Keratinocyte (primary cell): ENCODE measurements at regions not wholly inside any gene's neighbourhood (a gene's known extent, or its start where the extent isn't known, plus 50 kb on each side); places are given as distances from the start of the nearest gene placed in this dataset.

Experiments
- DNase-seq: peaks from one replicate; pipeline ENCODE4 v3.0.0-alpha.2; 2011; ENCODE audit warnings: low read depth, missing footprints, low spot score
- FAIRE-seq: peaks from 2 replicates; lab custom pipeline; 2011; peaks lifted over from hg19 to GRCh38; lab: Jason Lieb, UNC
- H2AFZ ChIP-seq: 2 replicates; pipeline ENCODE4 v1.6.0; 2012; ENCODE audit warnings: low read length, control low read depth, inconsistent platforms; ENCODE audit not compliant: control insufficient read depth
- H3K27ac ChIP-seq: 2 replicates; pipeline ENCODE4 v1.5.1; 2011; ENCODE audit warnings: low read length; ENCODE audit not compliant: control insufficient read depth, insufficient read depth
- H3K27me3 ChIP-seq: 3 replicates; pipeline ENCODE4 v1.6.0; 2011; ENCODE audit warnings: low read length; ENCODE audit not compliant: control insufficient read depth, insufficient read depth; ENCODE audit errors: extremely low read depth
- H3K36me3 ChIP-seq, 2 experiments: 2 replicates in 1 of 2; 3 replicates in 1 of 2; pipeline ENCODE4 v1.5.1; 2011; ENCODE audit warnings: low read length in 2 of 2, mild to moderate bottlenecking in 1 of 2; ENCODE audit not compliant: control insufficient read depth in 2 of 2, insufficient read depth in 2 of 2; ENCODE audit errors: extremely low read depth in 1 of 2
- H3K4me1 ChIP-seq: 3 replicates; pipeline ENCODE4 v1.5.1; 2011; ENCODE audit warnings: low read length; ENCODE audit not compliant: control insufficient read depth, insufficient read depth; ENCODE audit errors: extremely low read depth
- H3K4me2 ChIP-seq: 3 replicates; pipeline ENCODE4 v1.6.0; 2011; ENCODE audit warnings: low read depth, low read length; ENCODE audit not compliant: control insufficient read depth, insufficient read depth; ENCODE audit errors: extremely low read depth
- H3K4me3 ChIP-seq, 3 experiments: fragments of 200-600 bp in 1 of 3; sonication (generic) in 1 of 3; 2 replicates in 2 of 3; 3 replicates in 1 of 3; pipeline ENCODE4 v1.5.1; 2011 to 2016; ENCODE audit warnings: low read length in 3 of 3, mild to moderate bottlenecking in 3 of 3, control low read depth in 2 of 3, inconsistent platforms in 1 of 3, low read depth in 1 of 3, mixed read lengths in 1 of 3, mixed run types in 1 of 3, moderate library complexity in 1 of 3; ENCODE audit not compliant: control insufficient read depth in 2 of 3, insufficient read depth in 2 of 3; ENCODE audit errors: extremely low read depth in 1 of 3
- H3K79me2 ChIP-seq: 2 replicates; pipeline ENCODE4 v1.6.0; 2012; ENCODE audit warnings: low read length; ENCODE audit not compliant: control insufficient read depth, insufficient read depth
- H3K9ac ChIP-seq: 3 replicates; pipeline ENCODE4 v1.6.0; 2011; ENCODE audit warnings: low read length; ENCODE audit not compliant: control insufficient read depth, insufficient read depth; ENCODE audit errors: extremely low read depth
- H3K9me1 ChIP-seq: 3 replicates; pipeline ENCODE4 v1.6.0; 2011; ENCODE audit warnings: low read length; ENCODE audit not compliant: control insufficient read depth, insufficient read depth; ENCODE audit errors: extremely low read depth
- H3K9me3 ChIP-seq: 2 replicates; pipeline ENCODE4 v1.5.1; 2012; ENCODE audit warnings: low read depth, low read length; ENCODE audit not compliant: control insufficient read depth
- H4K20me1 ChIP-seq: 3 replicates; pipeline ENCODE4 v1.6.0; 2011; ENCODE audit warnings: low read length; ENCODE audit not compliant: control insufficient read depth, insufficient read depth; ENCODE audit errors: extremely low read depth
- CTCF ChIP-seq, 3 experiments: IDR thresholded peaks in 1 of 3; conservative IDR thresholded peaks in 1 of 3; optimal IDR thresholded peaks in 1 of 3; 2 replicates in 2 of 3; 3 replicates in 1 of 3; pipeline versions ENCODE3 to v1.5.1; 2011; ENCODE audit warnings: low read length in 3 of 3, mild to moderate bottlenecking in 3 of 3, moderate library complexity in 2 of 3, control low read depth in 1 of 3, inconsistent platforms in 1 of 3; ENCODE audit not compliant: insufficient read depth in 2 of 3; ENCODE audit errors: extremely low read depth in 1 of 3
- EZH2 ChIP-seq: IDR thresholded peaks from one replicate; pipeline ENCODE4 v1.6.1; 2012; ENCODE audit warnings: inconsistent platforms, mild to moderate bottlenecking, low read length, moderate library complexity
- dilution Hi-C: fragments of 300-500 bp; cut with MboI; formaldehyde crosslinking; loops from one replicate; pipeline ENCODE4 v1.7.0; 2020; ENCODE audit warnings: low sequenced_read_pairs; ENCODE audit not compliant: extremely low pct_ligation_motif_present

- no peaks in the 10 kb centered on the region for H3K79me2 ChIP-seq
- H3K4me2 ChIP-seq: no peak overlapping the region
- H3K4me1 ChIP-seq: no peaks in the 10 kb centered on the region
- TF ChIP-seq EZH2 (no peak), CTCF (optimal IDR thresholded peaks at IDR 0.05 in 1 of 3, IDR thresholded peaks at IDR 0.05 in 1 of 3, conservative IDR thresholded peaks at IDR 0.05 in 1 of 3; ENCODE audit: extremely low read depth in 1 of 3, insufficient read depth in 2 of 3, low read length in 3 of 3) (no peak)
- no peak overlapping the region for H3K4me3 ChIP-seq
- no peaks in the 10 kb centered on the region for H4K20me1 ChIP-seq
- no peak overlapping the region for H3K27ac ChIP-seq
- H3K36me3 ChIP-seq: no peaks in the 10 kb centered on the region
- no peak overlapping the region for H2AFZ ChIP-seq
- DNase-seq: no peak
- no peaks in the 10 kb centered on the region for H3K9me1 ChIP-seq
- no peak overlapping the region for H3K9ac ChIP-seq
- FAIRE-seq: no peak
- H3K27me3 ChIP-seq: no peaks in the 10 kb centered on the region
- dilution Hi-C loops: no loop called here
- H3K9me3 ChIP-seq: no peaks in the 10 kb centered on the region
Observed at GRCh38 chr2:190123956-190124355, 61.4 kb upstream of the MSTN start.

- no peaks in the 10 kb centered on the region for H3K36me3 ChIP-seq
- no peak overlapping the region for H3K27ac ChIP-seq
- no peaks in the 10 kb centered on the region for H3K9me3 ChIP-seq
- no peak for TF ChIP-seq EZH2
- peak in 2 of 3 experiments; percentile 30 to 40 for TF ChIP-seq CTCF (optimal IDR thresholded peaks at IDR 0.05 in 1 of 3, IDR thresholded peaks at IDR 0.05 in 1 of 3, conservative IDR thresholded peaks at IDR 0.05 in 1 of 3; ENCODE audit: extremely low read depth in 1 of 3, insufficient read depth in 2 of 3, low read length in 3 of 3)
- no peaks in the 10 kb centered on the region for H3K4me1 ChIP-seq
- FAIRE-seq: peak; percentile 9
- H3K79me2 ChIP-seq: no peaks in the 10 kb centered on the region
- no peak overlapping the region for H2AFZ ChIP-seq
- H3K27me3 ChIP-seq: no peaks in the 10 kb centered on the region
- DNase-seq: no peak
- no peak overlapping the region for H3K4me3 ChIP-seq
- no peak overlapping the region for H3K9ac ChIP-seq
- H3K9me1 ChIP-seq: no peaks in the 10 kb centered on the region
- dilution Hi-C loops: no loop called here
- no peak overlapping the region for H3K4me2 ChIP-seq
- no peaks in the 10 kb centered on the region for H4K20me1 ChIP-seq
Observed at GRCh38 chr2:190121971-190122370, 59.4 kb upstream of the MSTN start.
